ENCODE measurements at regions not wholly inside any gene's neighbourhood (a gene's known extent, or its start where the extent isn't known, plus 50 kb on each side); places are given as distances from the start of the nearest gene placed in this dataset.

DNA sequence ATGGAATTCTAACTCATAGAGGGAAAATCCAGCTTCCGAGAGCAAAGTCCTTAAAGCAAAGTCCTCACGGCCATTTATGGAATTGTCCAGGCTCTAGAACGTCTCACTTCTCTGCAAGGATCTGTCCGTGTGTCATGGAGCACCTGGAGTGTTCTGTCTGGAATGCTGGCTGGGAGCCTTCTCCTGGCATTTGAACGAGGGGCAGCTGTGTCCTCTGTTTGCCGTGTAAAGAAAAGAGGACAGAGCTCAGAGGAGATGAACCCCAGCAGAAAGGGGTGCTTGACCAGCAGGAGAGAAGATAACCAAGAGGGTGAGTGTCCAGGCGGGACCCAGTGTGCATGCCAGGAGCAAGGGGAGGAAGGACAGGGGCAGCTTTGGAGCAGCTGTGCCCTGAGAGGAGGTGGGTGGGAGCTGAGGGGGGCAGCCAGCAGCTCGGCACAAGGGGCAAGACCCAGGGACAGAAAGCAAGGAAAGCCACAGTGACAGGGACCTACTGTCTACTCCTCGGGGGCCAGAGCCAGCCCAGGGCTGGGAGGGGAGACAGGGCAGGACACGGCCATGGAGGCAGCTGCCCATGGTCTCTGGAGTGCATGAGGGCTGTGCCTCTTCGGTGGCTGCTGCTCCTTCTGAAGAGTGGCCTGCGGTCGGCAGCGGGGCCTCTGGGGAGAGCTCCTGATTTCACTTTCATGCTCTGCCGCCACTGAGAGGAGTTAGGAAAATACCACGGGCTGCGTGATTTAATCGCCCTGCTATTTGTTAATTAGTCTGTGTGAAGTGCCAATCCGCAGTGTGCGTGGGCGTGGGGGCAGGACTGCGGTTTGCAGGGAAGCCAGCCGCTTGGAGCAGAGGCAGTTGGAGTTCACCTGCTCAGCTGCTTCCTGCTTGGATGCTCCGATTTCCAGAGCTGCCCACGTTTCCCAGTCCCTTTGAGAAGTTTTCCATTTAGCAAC, 149.3 kb upstream of the SHH start (continued):
- TF ChIP-seq, protein P1, sequence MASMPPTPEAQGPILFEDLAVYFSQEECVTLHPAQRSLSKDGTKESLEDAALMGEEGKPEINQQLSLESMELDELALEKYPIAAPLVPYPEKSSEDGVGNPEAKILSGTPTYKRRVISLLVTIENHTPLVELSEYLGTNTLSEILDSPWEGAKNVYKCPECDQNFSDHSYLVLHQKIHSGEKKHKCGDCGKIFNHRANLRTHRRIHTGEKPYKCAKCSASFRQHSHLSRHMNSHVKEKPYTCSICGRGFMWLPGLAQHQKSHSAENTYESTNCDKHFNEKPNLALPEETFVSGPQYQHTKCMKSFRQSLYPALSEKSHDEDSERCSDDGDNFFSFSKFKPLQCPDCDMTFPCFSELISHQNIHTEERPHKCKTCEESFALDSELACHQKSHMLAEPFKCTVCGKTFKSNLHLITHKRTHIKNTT (CRISPR knock-in tag; IDR thresholded peaks at IDR 0.05): no peak
- no peak for TF ChIP-seq MYNN (CRISPR knock-in tag; IDR thresholded peaks at IDR 0.05; ENCODE audit: low read depth)
- no peak for TF ChIP-seq ZNF253 (CRISPR knock-in tag; IDR thresholded peaks at IDR 0.05; ENCODE audit: borderline replicate concordance)
- no peak for TF ChIP-seq RFXAP (CRISPR knock-in tag; IDR thresholded peaks at IDR 0.05; ENCODE audit: borderline replicate concordance)
- no peak for TF ChIP-seq ZNF704 (CRISPR knock-in tag; IDR thresholded peaks at IDR 0.05; ENCODE audit: borderline replicate concordance)
- TF ChIP-seq RXRA (CRISPR knock-in tag; IDR thresholded peaks at IDR 0.05): no peak
- TF ChIP-seq SPEN (CRISPR knock-in tag; IDR thresholded peaks at IDR 0.05; ENCODE audit: low read depth): no peak
- no peak for TF ChIP-seq ZNF83 (CRISPR knock-in tag; IDR thresholded peaks at IDR 0.05; ENCODE audit: borderline replicate concordance)
- TF ChIP-seq CEBPB (IDR thresholded peaks at IDR 0.05; ENCODE audit: borderline replicate concordance, low read depth, low read length): no peak
- no peak for TF ChIP-seq PRDM4 (CRISPR knock-in tag; IDR thresholded peaks at IDR 0.05; ENCODE audit: borderline replicate concordance)
- no peak for TF ChIP-seq THAP8 (CRISPR knock-in tag; IDR thresholded peaks at IDR 0.05; ENCODE audit: borderline replicate concordance)
- no peak for TF ChIP-seq ELF1 (CRISPR knock-in tag; IDR thresholded peaks at IDR 0.05)
- TF ChIP-seq ZNF777 (CRISPR knock-in tag; IDR thresholded peaks at IDR 0.05): no peak
- TF ChIP-seq AGO1 (IDR thresholded peaks at IDR 0.05; ENCODE audit: low read depth, low read length, poor library complexity, severe bottlenecking): peak; percentile 31
- TF ChIP-seq ZNF501 (CRISPR knock-in tag; IDR thresholded peaks at IDR 0.05): peak; percentile 22
- TF ChIP-seq TRAFD1 (CRISPR knock-in tag; IDR thresholded peaks at IDR 0.05; ENCODE audit: borderline replicate concordance): no peak
- TF ChIP-seq SP140L (CRISPR knock-in tag; IDR thresholded peaks at IDR 0.05; ENCODE audit: borderline replicate concordance): no peak
- TF ChIP-seq ZNF619 (CRISPR knock-in tag; IDR thresholded peaks at IDR 0.05): no peak
- no peak for TF ChIP-seq RFX1 (IDR thresholded peaks at IDR 0.05)

Data from HepG2 (cell line).